GM21723 (cell line): ENCODE measurements at regions not wholly inside any gene's neighbourhood (a gene's known extent, or its start where the extent isn't known, plus 50 kb on each side); places are given as distances from the start of the nearest gene placed in this dataset.

Experiments
- ATAC-seq: cut with Tn5 transposase; IDR thresholded peaks from one replicate; pipeline ENCODE4 v1.9.1; 2021; ENCODE audit warnings: mild to moderate bottlenecking, moderate library complexity; ENCODE audit not compliant: unreplicated experiment

DNA sequence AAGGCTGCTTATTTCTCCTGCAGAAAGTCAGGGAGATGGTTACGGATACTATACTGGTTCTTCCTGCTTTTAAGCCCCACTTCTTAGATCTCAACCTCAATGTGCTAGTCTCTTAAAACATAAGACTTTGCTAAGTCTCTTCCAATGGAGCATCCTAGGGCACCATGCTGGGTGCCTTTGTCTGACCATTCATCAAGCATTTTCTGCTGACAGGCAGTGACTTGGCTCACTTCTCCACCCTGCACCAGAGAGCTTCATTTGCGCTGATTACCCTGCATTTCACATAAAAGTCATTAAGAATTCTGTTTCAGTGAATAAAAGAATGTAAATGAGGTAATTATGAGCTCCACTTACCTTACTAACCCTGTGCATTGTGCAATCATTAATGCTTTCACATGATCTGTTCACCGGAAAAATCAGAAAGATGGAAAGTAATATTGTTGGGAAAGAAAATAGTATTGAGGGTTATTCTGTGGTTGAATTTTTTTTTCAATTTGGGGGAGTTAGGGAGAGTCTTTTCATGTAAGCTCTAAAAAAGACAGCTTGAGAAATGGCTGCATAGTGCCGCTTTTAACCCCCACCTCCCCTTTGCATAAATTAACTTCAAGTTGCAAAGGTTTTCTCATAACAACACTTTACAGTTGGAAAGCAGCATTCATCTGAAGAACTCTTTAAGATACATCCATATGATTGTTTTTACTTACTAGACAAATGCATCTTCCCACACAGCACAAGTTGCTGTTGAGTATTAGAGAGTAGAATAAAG, 677.3 kb upstream of the KIRREL3 start:
- no peak for ATAC-seq

DNA sequence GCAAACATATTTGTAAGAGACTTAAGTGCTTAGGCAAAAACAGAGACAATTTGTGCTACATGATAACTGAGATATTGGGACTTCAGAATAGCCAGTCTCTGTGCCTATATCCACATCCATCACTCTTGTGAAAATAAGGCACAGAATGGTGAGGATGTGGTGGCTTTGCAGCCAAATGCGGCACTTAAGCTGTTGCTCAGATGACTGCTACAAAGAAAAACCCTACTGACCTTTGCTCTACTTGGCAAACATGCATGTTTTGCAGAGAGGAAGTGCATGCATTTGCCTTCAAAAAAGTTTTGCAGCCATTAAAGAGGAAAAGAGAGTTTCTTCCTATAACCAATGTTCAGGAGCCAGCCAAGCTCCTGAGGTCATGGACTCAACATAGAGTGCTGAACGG, 675.0 kb upstream of the KIRREL3 start:
- ATAC-seq: no peak

DNA sequence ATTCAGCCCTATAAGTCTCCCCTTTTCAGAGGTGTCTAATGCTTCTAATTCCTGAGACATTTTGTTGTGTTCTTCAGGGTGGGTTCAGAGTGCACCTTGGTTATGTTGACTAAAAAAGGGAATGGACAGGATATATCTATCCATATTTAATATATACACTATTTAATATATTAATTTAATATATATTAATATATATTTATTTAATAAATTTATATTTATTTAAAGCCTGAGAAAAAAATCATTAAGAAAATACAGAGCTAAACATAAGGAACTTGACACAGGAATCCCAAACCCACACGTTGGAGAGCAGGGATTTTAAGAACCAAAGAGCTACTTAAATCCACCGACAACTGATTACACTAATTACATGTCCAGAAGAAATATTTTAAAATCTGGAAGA, 674.2 kb upstream of the KIRREL3 start:
- ATAC-seq: no peak

DNA sequence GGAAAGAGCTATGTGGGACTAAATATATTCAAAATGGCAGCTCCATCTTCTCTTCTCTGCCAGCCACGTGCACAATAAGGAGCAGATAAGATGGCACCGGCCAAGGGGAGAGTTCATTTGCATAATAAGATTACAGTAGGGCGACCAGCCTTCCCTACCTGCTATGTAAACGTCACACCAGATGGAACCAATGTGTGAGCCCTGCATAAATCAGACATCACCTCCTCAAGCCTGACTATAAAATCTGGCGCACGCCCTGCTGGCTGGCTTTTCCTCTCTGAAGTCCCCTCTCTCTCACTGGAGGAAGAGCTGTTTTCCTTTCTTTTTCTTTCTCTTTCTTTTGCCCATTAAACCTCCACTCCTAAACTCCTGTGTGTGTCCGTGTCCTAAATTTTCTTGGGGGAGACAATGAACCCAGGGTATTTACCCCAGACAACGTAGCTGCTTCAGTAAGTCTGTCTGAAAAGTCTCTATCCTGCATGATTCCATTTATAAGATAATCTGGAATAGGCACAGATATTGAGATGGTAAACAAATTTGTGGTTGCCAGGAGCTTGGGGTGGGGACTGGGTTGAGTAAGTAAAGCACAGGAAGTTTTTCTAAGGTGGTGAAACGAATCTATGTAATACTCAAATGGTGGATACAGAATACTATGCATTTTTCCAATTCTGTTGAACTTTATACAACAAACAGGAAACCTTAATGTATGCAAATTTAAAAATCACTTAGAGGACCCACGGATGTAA, 670.0 kb upstream of the KIRREL3 start:
- ATAC-seq: no peak

DNA sequence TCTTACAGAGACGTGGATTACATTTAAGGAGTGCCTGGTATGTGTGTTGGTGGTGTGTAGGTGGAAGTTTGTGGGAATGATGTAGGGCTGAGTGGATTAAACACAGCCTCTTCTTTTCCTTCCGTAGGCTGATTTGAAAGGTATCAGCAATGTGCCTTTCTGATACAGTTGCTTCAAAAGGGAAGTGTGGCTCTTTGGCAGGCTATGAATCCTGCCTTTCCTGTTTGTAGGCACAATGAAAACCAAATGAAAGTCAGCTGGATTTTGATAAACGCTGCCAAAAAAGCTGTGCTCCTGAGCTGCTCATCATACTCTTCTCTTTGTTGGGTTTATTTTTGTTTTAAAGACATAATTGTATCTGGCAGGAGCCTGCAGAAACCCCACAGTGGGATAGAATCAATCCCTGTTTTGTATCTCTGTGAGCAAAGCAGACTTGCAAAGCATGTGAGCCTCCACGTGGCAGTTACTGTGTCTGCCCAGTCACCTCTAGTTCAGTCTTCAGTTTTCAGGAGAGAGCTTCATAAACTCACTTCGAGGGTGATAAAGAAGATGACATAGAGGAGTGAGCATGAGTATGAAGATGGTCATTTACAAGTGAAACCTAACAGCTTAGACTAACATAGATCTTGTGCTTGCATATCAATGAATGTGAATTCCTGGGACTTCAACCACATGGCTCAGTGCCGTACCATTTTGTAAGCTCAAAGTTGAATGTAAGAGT, 655.7 kb upstream of the KIRREL3 start:
- ATAC-seq: no peak

DNA sequence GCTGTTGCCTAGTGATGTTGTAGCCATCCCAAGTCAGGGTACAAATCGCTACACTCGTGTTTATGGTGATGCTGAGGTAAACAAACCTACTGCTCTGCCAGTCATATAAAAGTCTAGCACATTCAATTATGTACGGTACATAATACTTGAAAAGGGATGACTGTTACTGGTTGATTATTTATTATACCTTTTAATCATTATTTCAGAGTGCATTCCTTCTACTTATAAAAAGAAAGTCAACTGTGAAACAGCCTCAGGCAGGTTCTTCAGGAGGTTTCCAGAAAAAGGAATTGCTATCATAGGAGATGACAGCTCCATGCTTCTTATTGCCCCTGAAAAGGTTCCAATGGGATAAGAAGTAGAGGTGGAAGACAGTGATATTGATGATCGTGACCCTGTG, 652.5 kb upstream of the KIRREL3 start:
- ATAC-seq: no peak

DNA sequence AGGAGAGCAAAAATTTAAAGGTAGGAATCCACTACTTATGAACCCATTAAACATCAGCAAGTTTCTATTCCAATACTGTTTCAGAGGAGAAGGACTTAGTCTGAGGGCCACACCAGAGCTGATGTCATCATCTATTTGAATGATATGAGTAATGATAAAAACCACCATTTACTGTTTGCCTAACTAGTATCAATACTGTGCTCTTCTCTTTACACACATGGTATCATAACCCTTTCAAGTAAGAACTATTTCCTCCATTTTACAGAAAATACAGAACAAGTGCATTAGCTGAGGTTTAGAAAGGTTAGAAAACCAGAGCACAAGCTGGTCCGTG, 651.3 kb upstream of the KIRREL3 start:
- ATAC-seq: no peak

DNA sequence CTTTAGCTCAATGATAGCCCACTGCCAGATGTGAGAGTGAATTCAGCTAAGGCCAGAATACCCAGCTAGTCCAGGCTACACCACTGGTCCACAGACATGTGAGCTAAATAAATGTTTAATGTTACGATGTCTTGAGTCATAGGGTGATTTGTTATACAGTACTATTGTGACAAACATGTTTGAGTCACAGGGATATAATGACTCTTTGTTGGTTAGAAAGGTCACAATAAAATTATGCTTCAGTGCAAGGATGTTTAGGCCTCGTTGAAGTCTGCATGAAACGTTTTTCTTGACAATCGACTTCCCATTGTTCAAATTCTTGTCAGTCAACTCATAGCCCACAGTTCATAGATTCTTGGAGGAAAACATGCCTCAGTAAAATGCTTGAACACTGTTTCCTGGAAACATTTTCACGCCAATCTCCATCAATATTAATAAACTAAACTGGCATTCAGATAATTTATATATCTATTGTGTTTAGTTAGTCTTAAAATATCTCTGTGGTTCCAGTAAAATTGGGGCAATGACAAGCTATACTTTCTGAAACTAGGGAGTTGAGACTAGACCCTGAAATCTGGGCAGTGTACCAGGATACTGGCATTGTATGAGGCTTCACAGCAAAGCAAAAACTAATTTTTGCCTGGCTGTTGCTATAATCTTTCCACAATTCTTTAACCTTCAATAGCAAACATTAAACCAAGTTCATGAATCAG, 650.8 kb upstream of the KIRREL3 start:
- no peak for ATAC-seq

DNA sequence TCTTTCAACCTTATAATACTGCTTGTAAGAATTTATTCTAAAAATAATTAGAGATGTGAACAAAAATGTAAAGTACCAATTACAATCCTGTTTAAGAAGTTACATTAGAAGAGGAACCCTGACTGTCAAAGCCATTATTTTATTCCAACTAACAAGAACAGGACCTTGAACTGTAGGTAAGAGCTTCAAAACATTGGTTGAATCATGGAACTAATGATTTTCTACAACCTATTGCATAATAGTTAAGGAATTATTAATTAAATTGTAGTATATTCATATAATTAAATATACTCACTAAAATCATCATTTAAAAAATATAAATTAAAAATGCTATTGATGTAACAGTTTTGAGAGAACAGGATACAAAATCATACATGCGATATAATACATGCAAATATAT, 649.4 kb upstream of the KIRREL3 start:
- ATAC-seq: no peak

DNA sequence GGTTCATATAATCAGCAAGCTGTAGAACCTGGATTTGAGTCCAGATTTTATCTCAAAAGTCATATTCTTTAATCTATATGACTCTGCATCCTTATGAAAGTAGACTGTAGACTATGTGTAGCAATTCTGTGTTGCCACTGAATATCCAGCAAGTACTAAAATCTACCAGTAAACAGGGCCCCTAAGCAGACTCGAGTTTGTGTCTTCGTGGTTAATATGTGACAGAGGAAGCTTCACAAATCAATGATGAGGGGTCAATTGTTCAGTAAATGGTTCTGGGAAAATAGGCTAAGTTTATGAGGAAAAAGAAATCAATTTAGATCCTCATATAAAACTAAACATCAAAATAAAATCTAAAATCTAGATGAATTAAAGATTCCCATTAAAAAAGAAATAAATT, 648.5 kb upstream of the KIRREL3 start:
- ATAC-seq: no peak

DNA sequence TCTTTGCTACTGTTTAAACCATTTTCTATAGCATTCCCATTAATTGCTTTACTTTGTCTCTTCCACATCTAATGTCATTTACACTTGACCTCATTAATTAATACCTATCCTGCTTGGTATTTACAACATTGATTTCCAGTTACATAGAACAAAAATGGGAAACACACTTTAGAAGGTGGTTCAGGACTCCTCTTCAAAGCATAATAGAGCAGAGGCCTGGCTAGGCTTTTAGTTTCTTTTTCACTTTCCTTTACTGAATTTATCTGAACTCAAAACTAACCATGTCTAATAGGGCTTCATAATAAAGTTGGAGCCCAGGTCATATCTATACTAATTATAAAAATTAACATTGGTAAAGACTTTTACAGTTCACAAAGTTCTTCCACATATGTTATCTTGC, 648.0 kb upstream of the KIRREL3 start:
- ATAC-seq: no peak

DNA sequence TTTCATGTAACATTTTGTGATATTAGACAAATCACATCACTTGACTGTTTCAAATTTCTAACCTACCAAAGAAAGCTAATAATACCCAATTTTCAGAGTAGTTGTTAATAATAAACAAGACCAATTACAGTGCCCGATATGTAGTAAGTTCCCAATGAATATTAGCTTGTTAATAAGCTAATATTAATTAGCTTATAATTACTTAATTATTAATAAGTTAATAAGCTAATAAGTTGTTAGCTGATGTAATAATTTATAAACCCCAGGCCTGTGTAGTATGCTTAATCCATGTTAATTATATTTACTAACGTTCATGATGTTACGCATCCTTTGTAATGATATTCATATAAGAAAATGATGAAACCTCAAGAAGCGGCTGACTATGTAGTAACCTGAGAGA, 643.8 kb upstream of the KIRREL3 start:
- ATAC-seq: no peak

DNA sequence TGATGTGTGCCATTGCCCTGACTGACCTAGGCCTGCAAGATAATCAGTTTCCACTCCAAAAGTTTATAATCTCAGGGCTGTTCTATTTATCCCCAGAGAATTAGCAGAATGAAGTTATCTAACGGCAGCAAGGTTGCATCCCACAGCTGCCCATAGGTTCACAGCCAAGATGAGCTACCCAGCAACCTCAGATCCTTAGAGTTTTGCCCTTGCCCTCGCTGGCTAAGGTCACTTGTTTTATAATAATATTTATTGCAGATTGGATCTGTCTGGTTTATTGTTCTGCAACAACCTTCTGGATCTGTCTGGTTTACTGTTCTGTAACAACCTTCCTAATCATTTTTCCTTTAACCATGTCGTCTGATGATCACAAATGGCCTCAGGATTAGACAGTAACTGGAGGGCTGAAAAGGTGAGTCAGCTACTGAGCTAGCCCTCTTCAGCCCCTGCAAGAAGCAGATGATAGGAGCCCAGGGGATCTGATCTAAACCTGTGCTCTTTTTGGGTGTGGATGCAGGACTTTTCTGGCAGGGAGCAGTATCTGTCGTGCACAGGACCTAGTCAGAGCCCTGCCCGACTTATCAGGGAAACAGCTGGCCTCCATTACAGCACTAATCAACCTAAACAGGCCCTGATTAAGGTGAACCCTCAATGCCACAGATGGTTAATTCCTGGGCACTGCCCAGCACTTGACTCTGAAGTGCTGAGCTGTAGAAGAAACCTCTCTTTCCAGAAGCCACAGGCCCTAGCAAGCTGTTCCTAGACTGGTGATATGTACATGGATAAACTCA, 642.9 kb upstream of the KIRREL3 start:
- no peak for ATAC-seq

DNA sequence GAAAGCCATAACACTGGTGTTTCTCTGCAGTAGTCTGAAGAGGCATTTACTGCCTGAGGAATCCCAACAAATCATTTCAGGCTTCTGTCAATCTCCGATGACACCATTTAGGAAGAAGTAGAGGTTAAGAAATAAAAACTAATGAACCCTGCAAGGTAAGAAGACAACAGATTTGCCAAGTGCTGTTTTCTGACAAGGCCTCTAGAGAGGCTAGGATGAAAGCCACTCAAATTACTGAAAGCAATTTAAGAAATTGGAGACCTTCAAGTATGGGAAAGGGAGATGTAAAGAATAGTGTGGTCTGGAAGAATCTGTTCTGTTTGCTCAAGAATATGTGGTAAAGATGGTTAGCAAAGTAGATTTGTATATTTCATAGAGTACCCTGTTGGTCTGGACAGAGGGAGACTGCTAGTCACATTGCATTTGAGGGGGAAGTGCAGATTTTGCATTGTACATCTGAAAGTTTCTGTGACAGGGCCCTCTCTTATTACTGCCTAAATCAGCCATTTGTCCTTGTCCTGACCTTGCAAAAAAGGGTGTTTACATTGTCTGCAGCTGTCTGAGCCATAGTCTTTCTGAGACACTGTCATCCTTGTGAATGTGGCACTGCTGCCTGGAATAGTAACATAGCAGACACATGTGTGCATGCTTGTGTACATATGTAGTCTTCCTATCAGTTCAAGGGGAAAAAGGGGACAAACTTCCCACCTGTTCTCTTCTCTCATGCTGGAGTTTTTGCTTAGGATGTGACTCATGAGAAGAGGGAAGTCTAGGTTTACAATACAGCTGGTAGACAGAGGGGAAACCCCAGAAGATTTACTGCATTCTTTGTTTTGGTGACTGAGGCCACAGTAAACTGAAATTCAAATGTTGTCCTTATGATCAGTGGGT, 640.2 kb upstream of the KIRREL3 start:
- ATAC-seq: no peak

DNA sequence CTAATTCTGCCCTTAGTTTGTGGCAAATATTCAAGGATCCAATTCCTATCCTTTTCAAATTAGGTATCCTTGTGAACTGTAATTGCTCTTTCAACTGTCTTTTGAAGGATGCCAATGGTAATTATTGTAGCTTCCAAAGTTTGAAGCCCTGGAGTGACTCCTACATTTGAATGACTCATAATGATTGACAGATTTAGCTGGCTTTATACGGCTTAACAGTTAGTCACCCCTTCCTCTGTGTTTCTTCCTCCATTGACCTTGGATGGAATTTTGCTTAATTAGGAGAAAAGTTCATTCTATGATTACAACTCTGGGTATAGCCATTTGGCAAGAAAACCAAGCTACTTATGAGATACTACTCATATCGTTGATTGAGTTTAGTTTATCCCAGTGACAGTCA, 639.3 kb upstream of the KIRREL3 start:
- ATAC-seq: no peak

DNA sequence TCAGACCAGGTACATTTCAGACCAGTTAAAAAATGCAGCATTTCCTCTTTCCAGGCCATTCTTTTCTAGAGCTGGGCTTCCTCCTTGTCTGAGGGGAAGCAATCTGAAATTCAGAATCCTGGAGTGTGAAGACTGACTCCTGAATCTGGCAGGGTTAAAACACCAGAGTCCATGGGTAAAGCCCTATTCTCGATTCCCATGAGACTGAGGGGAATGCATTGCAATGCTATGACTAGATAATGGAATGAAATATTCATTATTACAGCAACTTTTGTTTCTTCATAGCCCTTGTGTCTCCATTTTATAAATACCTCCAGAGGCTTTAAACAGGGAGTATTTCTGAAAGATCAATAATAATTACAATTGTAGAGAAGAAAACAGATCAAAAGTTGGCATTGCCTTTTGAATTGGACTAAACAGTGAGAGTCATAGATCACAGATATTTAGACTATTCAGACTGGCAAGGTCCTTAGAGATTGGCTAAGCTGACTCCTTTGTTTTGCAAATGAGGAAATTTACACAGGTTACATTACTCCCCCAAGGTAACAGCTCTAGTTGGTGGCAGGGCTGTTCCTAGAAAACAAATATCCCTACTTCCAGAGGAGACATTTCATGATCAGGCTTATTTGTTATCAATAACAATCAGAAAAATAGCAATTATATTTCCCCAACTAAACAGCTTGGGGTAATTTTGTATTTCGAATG, 632.6 kb upstream of the KIRREL3 start:
- no peak for ATAC-seq

DNA sequence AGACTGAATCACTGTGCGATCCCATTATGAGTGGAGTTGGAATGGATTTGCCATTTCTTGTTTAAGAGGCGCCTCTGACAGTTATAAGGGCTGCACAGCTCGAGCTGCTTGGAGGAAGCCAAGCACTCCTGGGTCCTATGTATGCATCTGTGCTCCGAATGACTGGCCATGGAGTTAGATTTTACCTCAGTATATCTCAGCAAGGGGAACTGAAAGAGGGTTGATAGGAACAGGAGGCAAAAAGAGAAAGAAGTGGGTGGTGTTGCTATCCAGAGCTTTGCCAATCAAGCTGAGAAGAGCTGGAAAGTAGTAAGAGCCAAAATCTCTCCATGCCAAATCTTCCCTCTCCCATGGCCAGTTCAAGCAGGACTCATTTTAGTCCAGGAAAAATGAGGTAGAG, 632.0 kb upstream of the KIRREL3 start:
- ATAC-seq: no peak

DNA sequence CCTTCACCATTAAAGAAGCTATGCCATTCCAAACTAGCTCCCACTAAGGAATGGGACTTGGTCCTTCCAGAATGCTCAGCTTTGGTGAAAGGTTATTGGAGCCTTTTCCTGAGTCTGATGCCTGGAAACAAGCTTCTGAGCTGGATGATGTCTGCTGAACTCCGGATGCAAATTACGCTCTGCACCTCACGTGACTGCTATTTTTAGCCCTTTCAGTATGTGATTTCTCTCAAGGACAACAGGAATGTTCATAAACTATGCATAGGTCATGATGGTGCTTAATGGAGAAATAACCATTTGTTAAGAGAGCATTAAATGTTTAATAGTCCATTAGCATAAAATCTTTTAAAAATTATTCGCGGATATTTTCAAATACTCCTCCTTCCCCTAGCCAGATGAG, 631.4 kb upstream of the KIRREL3 start:
- no peak for ATAC-seq

DNA sequence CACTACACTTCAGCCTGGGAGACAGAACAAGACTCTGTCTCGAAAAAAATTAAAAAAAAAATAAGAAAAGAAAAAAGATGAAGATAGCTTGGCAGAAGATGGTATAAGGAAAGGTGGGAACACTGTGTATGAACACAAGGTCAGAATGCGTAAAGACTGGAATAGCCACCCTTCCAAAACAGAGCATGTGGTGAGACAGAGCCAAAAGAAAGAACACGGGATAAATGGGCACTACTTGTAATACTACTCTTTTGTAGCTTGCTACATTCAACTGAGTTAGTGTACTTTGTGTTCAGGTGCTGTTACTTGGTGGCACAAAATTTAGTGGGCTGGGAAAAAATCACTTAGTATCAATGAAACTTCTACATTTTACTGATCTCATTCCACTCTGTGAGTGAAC, 628.6 kb upstream of the KIRREL3 start:
- no peak for ATAC-seq
